Erythroblast (primary cell): ENCODE measurements at regions not wholly inside any gene's neighbourhood (a gene's known extent, or its start where the extent isn't known, plus 50 kb on each side); places are given as distances from the start of the nearest gene placed in this dataset.

ENCODE experiments used
- GATA1 ChIP-seq: IDR thresholded peaks from 2 replicates; pipeline ENCODE4 v1.6.1; 2011; ENCODE audit warnings: low read depth, mild to moderate bottlenecking, control low read depth, low read length, moderate library complexity
- POLR2A ChIP-seq: IDR thresholded peaks from 2 replicates; pipeline ENCODE4 v1.6.1; 2011; ENCODE audit warnings: mild to moderate bottlenecking, low read length

DNA sequence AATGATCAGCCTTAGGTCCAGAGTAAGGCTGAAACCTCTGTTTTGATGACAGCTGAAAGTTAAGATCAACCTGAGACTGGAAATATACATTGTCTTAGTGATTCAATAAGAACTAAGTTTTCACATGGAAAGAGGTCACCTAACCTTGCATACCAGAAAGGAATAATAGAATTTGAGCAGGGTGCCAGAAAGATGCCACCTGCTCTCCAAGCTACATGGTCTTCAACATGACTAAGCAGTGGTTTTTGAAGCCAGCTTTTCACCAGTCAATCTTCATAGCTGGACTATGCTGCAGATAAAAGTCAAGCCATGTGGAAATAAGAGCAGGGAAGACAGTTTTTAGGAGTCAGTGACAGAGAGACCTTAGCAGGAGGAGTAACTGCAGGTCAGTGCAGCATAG, 589.4 kb upstream of the SYT4 start:
- no peak for TF ChIP-seq POLR2A
- no peak for TF ChIP-seq GATA1
